Gastroesophageal sphincter (tissue), 3 donors: ENCODE measurements at regions not wholly inside any gene's neighbourhood (a gene's known extent, or its start where the extent isn't known, plus 50 kb on each side); places are given as distances from the start of the nearest gene placed in this dataset.

Source experiments
- EP300 ChIP-seq: sonication (generic); formaldehyde crosslinking; IDR thresholded peaks from one replicate; pipeline ENCODE4 v1.6.1; 2017; ENCODE audit warnings: antibody characterized with exemption, mild to moderate bottlenecking
- POLR2A ChIP-seq, 2 donors: fragments of 450-650 bp; IDR thresholded peaks; one replicate each; pipeline ENCODE4 v1.6.1; 2017; ENCODE audit warnings: antibody characterized with exemption in 2 of 2, mild to moderate bottlenecking in 2 of 2, moderate library complexity in 1 of 2
- POLR2AphosphoS5 ChIP-seq: sonication (generic); formaldehyde crosslinking; IDR thresholded peaks from one replicate; pipeline ENCODE4 v1.6.1; 2017; ENCODE audit warnings: antibody characterized with exemption
- TF ChIP-seq, protein P1 (sequence below), 4 experiments: fragments of 200-600 bp in 2 of 4; fragments of 450-650 bp in 2 of 4; sonication (generic) in 1 of 4; IDR thresholded peaks; one replicate each; pipeline ENCODE4 v1.5.1; 2017 to 2019; ENCODE audit warnings: antibody characterized with exemption in 4 of 4, mild to moderate bottlenecking in 2 of 4, moderate library complexity in 2 of 4

DNA sequence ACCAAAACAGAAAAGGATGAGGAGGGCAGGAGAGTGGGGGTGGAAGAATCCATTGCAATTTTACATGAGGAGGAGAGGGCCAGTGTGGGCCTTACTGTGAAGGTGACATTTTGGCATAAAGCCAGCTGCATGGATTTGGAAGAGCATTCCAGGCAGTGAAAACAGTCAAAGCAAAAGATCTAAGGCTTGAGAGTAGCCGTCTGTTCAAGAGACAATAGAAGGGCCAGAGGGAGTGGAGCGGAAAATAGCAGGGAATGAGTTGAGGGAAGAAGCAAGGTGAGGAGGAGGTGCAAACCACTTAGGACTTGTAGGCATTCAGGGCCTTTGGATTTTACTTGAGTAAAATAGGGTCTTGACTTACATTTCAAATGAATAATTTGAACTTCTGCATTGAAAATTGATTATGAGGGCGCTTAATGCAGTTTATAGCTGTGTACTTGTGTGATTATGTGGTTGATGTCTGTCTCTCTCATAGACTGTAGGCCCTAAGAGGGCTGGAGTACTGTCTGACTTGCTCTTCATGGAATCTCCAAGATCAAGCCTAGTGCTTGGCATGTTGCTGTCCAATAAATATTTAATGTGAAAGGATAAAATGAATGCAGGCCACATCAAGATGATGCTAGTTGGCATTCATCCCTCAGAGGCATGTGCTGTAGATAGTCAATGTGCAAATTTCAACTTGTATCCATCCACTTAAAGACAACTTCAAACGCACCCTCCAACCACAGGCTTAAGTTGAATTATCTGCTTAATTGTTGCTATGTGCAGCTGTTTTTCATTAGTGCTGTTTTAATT, 772.1 kb upstream of the RBFOX1 start:
- TF ChIP-seq, protein P1, sequence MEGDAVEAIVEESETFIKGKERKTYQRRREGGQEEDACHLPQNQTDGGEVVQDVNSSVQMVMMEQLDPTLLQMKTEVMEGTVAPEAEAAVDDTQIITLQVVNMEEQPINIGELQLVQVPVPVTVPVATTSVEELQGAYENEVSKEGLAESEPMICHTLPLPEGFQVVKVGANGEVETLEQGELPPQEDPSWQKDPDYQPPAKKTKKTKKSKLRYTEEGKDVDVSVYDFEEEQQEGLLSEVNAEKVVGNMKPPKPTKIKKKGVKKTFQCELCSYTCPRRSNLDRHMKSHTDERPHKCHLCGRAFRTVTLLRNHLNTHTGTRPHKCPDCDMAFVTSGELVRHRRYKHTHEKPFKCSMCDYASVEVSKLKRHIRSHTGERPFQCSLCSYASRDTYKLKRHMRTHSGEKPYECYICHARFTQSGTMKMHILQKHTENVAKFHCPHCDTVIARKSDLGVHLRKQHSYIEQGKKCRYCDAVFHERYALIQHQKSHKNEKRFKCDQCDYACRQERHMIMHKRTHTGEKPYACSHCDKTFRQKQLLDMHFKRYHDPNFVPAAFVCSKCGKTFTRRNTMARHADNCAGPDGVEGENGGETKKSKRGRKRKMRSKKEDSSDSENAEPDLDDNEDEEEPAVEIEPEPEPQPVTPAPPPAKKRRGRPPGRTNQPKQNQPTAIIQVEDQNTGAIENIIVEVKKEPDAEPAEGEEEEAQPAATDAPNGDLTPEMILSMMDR (IDR thresholded peaks at IDR 0.05), result no peak
- no peak for TF ChIP-seq POLR2AphosphoS5
- no peak for TF ChIP-seq EP300
- no peak for TF ChIP-seq POLR2A (IDR thresholded peaks at IDR 0.05)
